Caco-2 (cell line): ENCODE measurements at regions not wholly inside any gene's neighbourhood (a gene's known extent, or its start where the extent isn't known, plus 50 kb on each side); places are given as distances from the start of the nearest gene placed in this dataset.

ENCODE experiments used
- BruUV-seq: library from RNA; stranded (reverse); fragments of 400-500 nt; replicated peaks from 2 replicates; lab custom pipeline; 2021; lab: Mats Ljungman, UMichigan
- CTCF ChIA-PET: fragments of 300-600 bp; sonication (Branson Sonifier 250); formaldehyde crosslinking; loops from one replicate; lab custom pipeline; 2022; ENCODE audit warnings: antibody characterized with exemption; lab: Charles Lee
- POLR2A ChIA-PET: fragments of 300-600 bp; sonication (Branson Sonifier 250); formaldehyde crosslinking; loops from one replicate; lab custom pipeline; 2022; ENCODE audit warnings: antibody characterized with exemption; lab: Charles Lee
- DNase-seq, 2 experiments: peaks; one replicate each; pipeline versions ENCODE4 v3.0.0 to v3.0.0-alpha.2; 2020 to 2022
- H3K27me3 ChIP-seq: replicated peaks from 2 replicates; pipeline ENCODE4 v1.6.0; 2011; ENCODE audit warnings: low read length; ENCODE audit not compliant: control insufficient read depth, insufficient read depth
- H3K36me3 ChIP-seq: 2 replicates; pipeline ENCODE4 v1.5.1; 2011; ENCODE audit warnings: low read length; ENCODE audit not compliant: control insufficient read depth, insufficient read depth
- H3K4me1 ChIP-seq: fragments of 250-450 bp; sonication (Bioruptor Pico); 2 replicates; pipeline ENCODE4 v1.5.1; 2020; ENCODE audit warnings: mild to moderate bottlenecking
- H3K4me3 ChIP-seq: 2 replicates; pipeline ENCODE4 v1.5.1; 2011; ENCODE audit warnings: low read depth, mild to moderate bottlenecking, control low read depth, low read length
- H3K9me3 ChIP-seq: fragments of 250-450 bp; sonication (Bioruptor Pico); 2 replicates; pipeline ENCODE4 v1.5.1; 2020; ENCODE audit warnings: mild to moderate bottlenecking, moderate library complexity
- H3K27ac Mint-ChIP-seq: one replicate; pipeline ENCODE4 v1.8.0; 2022; ENCODE audit warnings: mixed read lengths; ENCODE audit not compliant: unreplicated experiment
- H3K27me3 Mint-ChIP-seq: one replicate; pipeline ENCODE4 v1.8.0; 2022; ENCODE audit warnings: mixed read lengths; ENCODE audit not compliant: insufficient read depth, unreplicated experiment
- H3K36me3 Mint-ChIP-seq: one replicate; pipeline ENCODE4 v1.8.0; 2022; ENCODE audit warnings: mild to moderate bottlenecking, mixed read lengths; ENCODE audit not compliant: insufficient read depth, unreplicated experiment
- H3K4me1 Mint-ChIP-seq: one replicate; pipeline ENCODE4 v1.8.0; 2022; ENCODE audit warnings: low read depth, mixed read lengths; ENCODE audit not compliant: unreplicated experiment
- H3K4me3 Mint-ChIP-seq: one replicate; pipeline ENCODE4 v1.8.0; 2022; ENCODE audit warnings: mild to moderate bottlenecking, moderate library complexity, mixed read lengths; ENCODE audit not compliant: unreplicated experiment
- H3K9me3 Mint-ChIP-seq: one replicate; pipeline ENCODE4 v1.8.0; 2022; ENCODE audit warnings: mixed read lengths; ENCODE audit not compliant: unreplicated experiment
- intact Hi-C: fragments of 100-400 bp; cut with micrococcal nuclease; formaldehyde crosslinking; loops from one replicate; pipeline ENCODE4 v1.10.0; 2022; ENCODE audit not compliant: unreplicated experiment
- TF ChIP-seq, protein P1 (sequence below), 2 experiments: fragments of 200-600 bp in 1 of 2; IDR thresholded peaks; 1 replicate in 1 of 2; 2 replicates in 1 of 2; pipeline versions ENCODE4 v1.5.1 to v1.8.0; 2011 to 2022; ENCODE audit warnings: antibody characterized with exemption in 1 of 2, control low read depth in 1 of 2, inconsistent platforms in 1 of 2, low read depth in 1 of 2, low read length in 1 of 2, mild to moderate bottlenecking in 1 of 2, moderate library complexity in 1 of 2; ENCODE audit not compliant: insufficient read depth in 1 of 2, severe bottlenecking in 1 of 2, unreplicated experiment in 1 of 2

DNA sequence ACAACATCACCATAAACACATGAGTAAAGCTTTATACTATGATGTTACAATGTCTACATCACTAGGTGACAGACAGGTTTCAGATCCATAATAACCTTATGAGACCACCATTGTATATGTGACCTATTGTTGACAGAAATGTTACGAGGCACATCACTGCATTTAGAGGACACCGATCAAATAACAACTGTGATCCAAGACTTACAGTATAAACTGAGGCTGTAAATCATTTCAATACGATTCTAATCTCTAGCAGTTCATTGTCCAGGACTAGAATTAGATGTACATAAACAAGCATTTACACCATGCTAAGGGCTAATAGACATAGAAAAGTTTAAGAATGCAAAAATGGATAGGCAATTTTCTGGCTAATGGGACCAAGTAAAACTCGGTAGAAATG, 491.9 kb upstream of the ROBO1 start:
- no peaks in the 10 kb centered on the region for H3K27me3 Mint-ChIP-seq
- Histone ChIP-seq H3K27me3 (no peaks in the 10 kb centered on the region), H3K4me1 (no peaks in the 10 kb centered on the region), H3K36me3 (no peaks in the 10 kb centered on the region), H3K9me3 (no peaks in the 10 kb centered on the region), H3K4me3 (no peak overlapping the region)
- no peak for DNase-seq
- intact Hi-C loops = no loop called here
- H3K36me3 Mint-ChIP-seq = no peaks in the 10 kb centered on the region
- CTCF ChIA-PET = no interaction called here
- no peaks in the 10 kb centered on the region for H3K4me1 Mint-ChIP-seq
- BruUV-seq = no TSS peak
- no peaks in the 10 kb centered on the region for H3K9me3 Mint-ChIP-seq
- TF ChIP-seq, protein P1, sequence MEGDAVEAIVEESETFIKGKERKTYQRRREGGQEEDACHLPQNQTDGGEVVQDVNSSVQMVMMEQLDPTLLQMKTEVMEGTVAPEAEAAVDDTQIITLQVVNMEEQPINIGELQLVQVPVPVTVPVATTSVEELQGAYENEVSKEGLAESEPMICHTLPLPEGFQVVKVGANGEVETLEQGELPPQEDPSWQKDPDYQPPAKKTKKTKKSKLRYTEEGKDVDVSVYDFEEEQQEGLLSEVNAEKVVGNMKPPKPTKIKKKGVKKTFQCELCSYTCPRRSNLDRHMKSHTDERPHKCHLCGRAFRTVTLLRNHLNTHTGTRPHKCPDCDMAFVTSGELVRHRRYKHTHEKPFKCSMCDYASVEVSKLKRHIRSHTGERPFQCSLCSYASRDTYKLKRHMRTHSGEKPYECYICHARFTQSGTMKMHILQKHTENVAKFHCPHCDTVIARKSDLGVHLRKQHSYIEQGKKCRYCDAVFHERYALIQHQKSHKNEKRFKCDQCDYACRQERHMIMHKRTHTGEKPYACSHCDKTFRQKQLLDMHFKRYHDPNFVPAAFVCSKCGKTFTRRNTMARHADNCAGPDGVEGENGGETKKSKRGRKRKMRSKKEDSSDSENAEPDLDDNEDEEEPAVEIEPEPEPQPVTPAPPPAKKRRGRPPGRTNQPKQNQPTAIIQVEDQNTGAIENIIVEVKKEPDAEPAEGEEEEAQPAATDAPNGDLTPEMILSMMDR (IDR thresholded peaks at IDR 0.05; ENCODE audit: insufficient read depth in 1 of 2, low read depth in 1 of 2, low read length in 1 of 2, severe bottlenecking in 1 of 2, unreplicated experiment in 1 of 2) = no peak
- POLR2A ChIA-PET = no interaction called here
- no peak overlapping the region for H3K4me3 Mint-ChIP-seq
- no peak overlapping the region for H3K27ac Mint-ChIP-seq

- H3K36me3 Mint-ChIP-seq = no peaks in the 10 kb centered on the region
- H3K4me1 ChIP-seq = no peaks in the 10 kb centered on the region
- no TSS peak for BruUV-seq
- H3K4me3 Mint-ChIP-seq = no peak overlapping the region
- no peaks in the 10 kb centered on the region for H3K36me3 ChIP-seq
- ChIA-PET CTCF (no interaction called here), POLR2A (no interaction called here)
- no peak overlapping the region for H3K4me3 ChIP-seq
- intact Hi-C loops = no loop called here
- H3K4me1 Mint-ChIP-seq = no peaks in the 10 kb centered on the region
- H3K9me3 ChIP-seq = no peaks in the 10 kb centered on the region
- no peaks in the 10 kb centered on the region for H3K9me3 Mint-ChIP-seq
- no peak overlapping the region for H3K27ac Mint-ChIP-seq
- H3K27me3 ChIP-seq = no peaks in the 10 kb centered on the region
- H3K27me3 Mint-ChIP-seq = no peaks in the 10 kb centered on the region
- TF ChIP-seq, protein P1 (IDR thresholded peaks at IDR 0.05; ENCODE audit: insufficient read depth in 1 of 2, low read depth in 1 of 2, low read length in 1 of 2, severe bottlenecking in 1 of 2, unreplicated experiment in 1 of 2) = no peak
- no peak for DNase-seq
These were observed 484.3 kb upstream of the ROBO1 start for GRCh38 chr3:80252113-80252512.

DNA sequence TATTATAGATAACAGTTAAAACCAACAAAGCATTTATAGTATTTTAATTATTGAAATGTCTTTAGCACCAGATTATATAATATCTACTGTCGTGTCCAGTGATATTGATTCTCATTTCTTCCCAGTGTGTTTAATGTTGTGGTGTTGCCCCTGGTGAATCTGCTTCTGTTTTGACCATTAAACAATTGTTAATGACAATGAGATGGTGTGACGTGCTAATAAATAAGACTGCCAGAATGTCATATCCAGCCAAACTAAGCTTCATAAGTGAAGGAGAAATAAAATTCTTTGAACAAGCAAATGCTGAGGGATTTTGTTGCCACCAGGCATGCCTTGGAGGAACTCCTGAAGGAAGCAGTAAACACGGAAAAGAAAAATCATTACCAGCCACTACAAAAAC, 480.0 kb upstream of the ROBO1 start:
- DNase-seq = no peak
- intact Hi-C loops = no loop called here
- no peaks in the 10 kb centered on the region for H3K27me3 ChIP-seq
- H3K36me3 ChIP-seq = no peaks in the 10 kb centered on the region
- Mint-ChIP-seq H3K27me3 (no peaks in the 10 kb centered on the region), H3K36me3 (no peaks in the 10 kb centered on the region), H3K4me3 (no peak overlapping the region), H3K27ac (no peak overlapping the region), H3K4me1 (no peaks in the 10 kb centered on the region), H3K9me3 (no peaks in the 10 kb centered on the region)
- TF ChIP-seq, protein P1 (IDR thresholded peaks at IDR 0.05; ENCODE audit: insufficient read depth in 1 of 2, low read depth in 1 of 2, low read length in 1 of 2, severe bottlenecking in 1 of 2, unreplicated experiment in 1 of 2) = no peak
- no TSS peak for BruUV-seq
- POLR2A ChIA-PET = no interaction called here
- H3K9me3 ChIP-seq = no peaks in the 10 kb centered on the region
- no peak overlapping the region for H3K4me3 ChIP-seq
- no peaks in the 10 kb centered on the region for H3K4me1 ChIP-seq
- CTCF ChIA-PET = no interaction called here
